ENCODE measurements at regions not wholly inside any gene's neighbourhood (a gene's known extent, or its start where the extent isn't known, plus 50 kb on each side); places are given as distances from the start of the nearest gene placed in this dataset.
"Not testable (repeated sequence)": the region's sequence is repeated elsewhere in the genome, so short reads cannot be mapped to it uniquely, and the experiment has no call there.

- not testable (repeated sequence) for DNase-seq
Measured at GRCh38 chr6:66993708-66994107, 1286.7 kb upstream of the EYS start.

- no peak for DNase-seq
Measured at GRCh38 chr6:66993272-66993671, 1286.2 kb upstream of the EYS start.

- DNase-seq = no peak
Measured at GRCh38 chr6:66992660-66993059, 1285.6 kb upstream of the EYS start.

GRCh38 chr6:66986940-66987339 is 1279.9 kb upstream of the EYS start:
- no peak for DNase-seq

GRCh38 chr6:66985816-66986215 is 1278.8 kb upstream of the EYS start:
- DNase-seq = no peak

GRCh38 chr6:66970373-66970772 is 1263.3 kb upstream of the EYS start:
- no peak for DNase-seq

- DNase-seq = no peak
Measured at GRCh38 chr6:66965227-66965626, 1258.2 kb upstream of the EYS start.

GRCh38 chr6:66964216-66964615 is 1257.2 kb upstream of the EYS start:
- DNase-seq = no peak

- no peak for DNase-seq
Measured at GRCh38 chr6:66962082-66962481, 1255.1 kb upstream of the EYS start.

GRCh38 chr6:66961191-66961590 is 1254.2 kb upstream of the EYS start:
- DNase-seq = no peak

GRCh38 chr6:66949191-66949661 is 1242.2 kb upstream of the EYS start:
- DNase-seq = no peak

- no peak for DNase-seq
Measured at GRCh38 chr6:66948106-66948505, 1241.1 kb upstream of the EYS start.

- no peak for DNase-seq
Measured at GRCh38 chr6:66940003-66940402, 1233.0 kb upstream of the EYS start.

- no peak for DNase-seq
Measured at GRCh38 chr6:66937180-66937579, 1230.2 kb upstream of the EYS start.

GRCh38 chr6:66935612-66936011 is 1228.6 kb upstream of the EYS start:
- no peak for DNase-seq

GRCh38 chr6:66931787-66932186 is 1224.8 kb upstream of the EYS start:
- no peak for DNase-seq

- no peak for DNase-seq
Measured at GRCh38 chr6:66930559-66931290, 1223.7 kb upstream of the EYS start.

- no peak for DNase-seq
Measured at GRCh38 chr6:66926060-66926459, 1219.0 kb upstream of the EYS start.

GRCh38 chr6:66913657-66914056 is 1206.6 kb upstream of the EYS start:
- no peak for DNase-seq

GRCh38 chr6:66902457-66902856 is 1195.4 kb upstream of the EYS start:
- no peak for DNase-seq

GRCh38 chr6:66900133-66901083 is 1193.4 kb upstream of the EYS start:
- DNase-seq = no peak

GRCh38 chr6:66897576-66897975 is 1190.5 kb upstream of the EYS start:
- no peak for DNase-seq

GRCh38 chr6:66896415-66896814 is 1189.4 kb upstream of the EYS start:
- DNase-seq = no peak

GRCh38 chr6:66883453-66883852 is 1176.4 kb upstream of the EYS start:
- no peak for DNase-seq
